ENCODE measurements at regions not wholly inside any gene's neighbourhood (a gene's known extent, or its start where the extent isn't known, plus 50 kb on each side); places are given as distances from the start of the nearest gene placed in this dataset.
A peak's percentile ranks its signal among the peaks of the same experiment; 100 is the strongest.

- DNase-seq (ENCODE audit: low read depth), result no peak
- H3K4me3 ChIP-seq (ENCODE audit: low read depth, low read length), result no peak overlapping the region
These were observed 1018.2 kb downstream of the MCTP2 start for GRCh38 chr15:95249524-95249923.

DNA sequence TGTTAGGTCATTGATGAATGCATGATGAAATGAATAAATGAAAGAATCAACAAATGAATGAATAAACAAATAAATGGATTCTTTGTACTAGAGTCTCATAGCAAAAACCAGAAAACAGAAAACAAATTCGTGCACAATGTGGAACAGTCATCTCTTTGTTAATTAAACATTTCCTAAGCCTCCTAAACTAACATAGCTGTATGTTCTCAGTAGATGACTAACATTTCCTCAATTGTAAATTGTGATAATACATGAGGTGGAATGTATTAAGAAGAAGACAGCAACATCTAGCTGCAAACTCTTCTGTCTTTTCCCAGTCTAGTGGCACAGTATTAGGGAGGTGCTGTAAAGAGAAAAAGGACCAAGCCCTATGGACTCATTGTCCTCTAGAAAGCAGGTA is 1021.0 kb downstream of the MCTP2 start:
- DNase-seq (ENCODE audit: low read depth), result no peak
- H3K4me3 ChIP-seq (ENCODE audit: low read depth, low read length), result no peak overlapping the region

DNA sequence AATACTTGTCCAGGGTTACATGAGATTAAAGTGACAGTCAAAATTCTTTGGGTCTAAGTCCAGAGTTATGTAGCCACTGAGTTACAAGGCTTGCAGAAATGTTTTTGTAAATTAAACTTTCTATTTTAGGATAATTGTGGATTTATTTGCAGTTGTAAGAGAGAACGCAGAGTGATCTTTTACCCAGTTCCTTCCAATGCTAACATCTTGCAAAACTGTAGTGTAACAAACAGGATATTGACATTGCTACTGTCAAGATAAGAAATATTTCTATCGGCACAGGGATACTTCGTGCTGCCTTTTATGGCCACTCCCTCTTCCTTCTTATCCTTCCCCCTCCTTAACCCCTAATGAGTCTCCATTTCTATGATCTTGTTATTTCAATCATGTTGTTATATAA is 1022.9 kb downstream of the MCTP2 start:
- no peak for DNase-seq (ENCODE audit: low read depth)
- H3K4me3 ChIP-seq (ENCODE audit: low read depth, low read length), result no peak overlapping the region

DNA sequence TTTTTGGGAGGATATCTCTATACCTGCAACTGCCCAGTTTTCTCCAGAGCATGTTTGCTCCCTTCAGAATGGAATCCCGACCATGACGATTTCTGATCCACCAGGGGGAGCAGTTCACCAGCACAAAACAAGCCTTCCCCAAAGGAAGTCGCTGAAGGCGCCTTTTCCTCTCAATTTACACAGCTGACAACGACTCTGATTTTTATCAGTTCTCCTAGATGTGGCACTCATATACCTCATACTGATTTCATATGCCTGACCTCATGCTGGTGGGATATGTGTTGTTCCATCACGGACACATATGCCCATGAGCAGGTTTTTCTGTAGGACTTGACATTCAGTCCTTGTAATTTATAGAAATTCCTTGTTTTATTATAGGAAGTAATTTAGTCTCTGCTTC is 1028.2 kb downstream of the MCTP2 start:
- no peak for DNase-seq (ENCODE audit: low read depth)

GRCh38 chr15:95259965-95260364 is 1028.6 kb downstream of the MCTP2 start:
- no peak for DNase-seq (ENCODE audit: low read depth)
- H3K4me3 ChIP-seq (ENCODE audit: low read depth, low read length), result no peak overlapping the region

More for the DNA sequence above, 1028.2 kb downstream of the MCTP2 start:
- H3K4me3 ChIP-seq (ENCODE audit: low read depth, low read length), result no peak overlapping the region

DNA sequence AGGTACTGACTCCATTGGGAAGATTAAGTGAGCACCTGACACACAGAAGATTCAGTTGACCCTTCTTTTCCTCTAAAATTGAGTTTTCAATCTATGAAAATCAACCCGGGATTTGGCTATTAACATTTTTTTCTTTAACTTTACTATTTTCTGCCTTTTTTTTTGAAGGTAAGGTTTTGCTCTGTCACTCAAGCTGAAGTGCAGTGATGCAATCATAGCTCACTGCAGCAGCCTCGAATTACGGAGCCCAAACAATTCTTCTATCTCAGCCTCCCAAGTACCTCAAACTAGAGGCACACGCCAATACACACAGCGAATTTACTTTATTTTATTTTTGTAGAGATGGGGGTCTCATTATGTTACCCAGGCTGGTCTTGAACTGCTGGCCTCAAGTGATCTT is 1029.5 kb downstream of the MCTP2 start:
- H3K4me3 ChIP-seq (ENCODE audit: low read depth, low read length), result no peak overlapping the region
- no peak for DNase-seq (ENCODE audit: low read depth)

- DNase-seq (ENCODE audit: low read depth), result no peak
- H3K4me3 ChIP-seq (ENCODE audit: low read depth, low read length), result no peak overlapping the region
These were observed 1030.2 kb downstream of the MCTP2 start for GRCh38 chr15:95261546-95261945.

DNA sequence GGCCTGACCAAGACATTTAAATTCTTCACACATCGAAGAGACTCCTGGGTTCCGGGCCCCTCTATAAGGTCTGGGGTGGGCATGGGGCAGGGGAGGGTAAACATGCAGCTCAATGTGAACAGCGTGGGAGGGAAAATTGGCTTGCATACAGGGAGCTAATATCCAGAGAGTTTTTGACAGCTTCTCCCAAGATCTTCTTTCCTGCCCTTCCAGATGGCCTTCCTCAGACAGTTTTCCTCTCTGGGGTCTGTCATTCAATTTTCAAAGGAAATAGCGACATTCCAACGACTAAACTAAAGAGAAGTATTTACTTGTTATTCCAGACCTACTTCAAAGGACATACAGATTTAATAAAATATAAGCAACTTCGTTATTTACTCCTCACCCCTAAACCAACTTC is 1030.6 kb downstream of the MCTP2 start:
- H3K4me3 ChIP-seq (ENCODE audit: low read depth, low read length), result no peak overlapping the region
- no peak for DNase-seq (ENCODE audit: low read depth)

DNA sequence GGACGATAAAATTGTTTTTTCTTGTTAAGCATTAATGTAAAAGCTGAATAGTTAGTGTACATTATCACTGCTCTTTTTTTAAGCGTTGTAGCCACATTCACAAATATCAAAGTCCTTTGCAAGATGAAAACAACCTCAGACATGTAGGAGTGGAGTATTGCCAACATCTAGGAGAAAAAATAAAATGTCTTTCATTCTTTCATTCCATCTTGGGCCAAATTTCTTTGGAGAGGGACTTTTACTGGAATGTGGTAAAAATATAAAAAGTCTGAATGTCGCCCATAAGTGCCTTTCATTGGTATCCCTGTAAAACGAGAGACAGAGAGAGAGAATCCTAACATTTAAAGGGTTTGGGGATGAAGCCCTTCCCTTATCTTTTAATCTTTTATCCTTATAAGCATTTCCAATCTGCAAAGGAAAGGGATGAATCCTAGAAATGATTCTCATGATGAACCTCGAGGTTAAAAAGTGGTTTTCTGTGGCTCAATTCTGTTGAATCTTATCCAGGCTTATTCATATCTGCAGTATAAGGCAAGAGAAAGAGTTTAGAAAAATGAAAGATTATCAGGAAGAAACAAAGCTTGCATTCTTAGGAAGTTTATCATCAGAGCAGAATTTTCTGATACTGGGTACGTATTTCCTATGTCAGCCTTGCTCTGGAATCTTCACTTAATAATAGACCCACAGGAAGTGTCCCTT is 1031.7 kb downstream of the MCTP2 start:
- DNase-seq (ENCODE audit: low read depth), result no peak
- H3K4me3 ChIP-seq (ENCODE audit: low read depth, low read length), result no peak overlapping the region

GRCh38 chr15:95263751-95264150 is 1032.4 kb downstream of the MCTP2 start:
- no peak for DNase-seq (ENCODE audit: low read depth)
- H3K4me3 ChIP-seq (ENCODE audit: low read depth, low read length), result no peak overlapping the region

GRCh38 chr15:95265419-95265997 is 1034.1 kb downstream of the MCTP2 start:
- DNase-seq (ENCODE audit: low read depth), result no peak

GRCh38 chr15:95266451-95267061 is 1035.2 kb downstream of the MCTP2 start:
- no peak for DNase-seq (ENCODE audit: low read depth)
- H3K4me3 ChIP-seq (ENCODE audit: low read depth, low read length), result no peak overlapping the region

More at GRCh38 chr15:95265419-95265997, 1034.1 kb downstream of the MCTP2 start:
- no peak overlapping the region for H3K4me3 ChIP-seq (ENCODE audit: low read depth, low read length)

GRCh38 chr15:95267481-95267880 is 1036.1 kb downstream of the MCTP2 start:
- no peak for DNase-seq (ENCODE audit: low read depth)
- no peak overlapping the region for H3K4me3 ChIP-seq (ENCODE audit: low read depth, low read length)

DNA sequence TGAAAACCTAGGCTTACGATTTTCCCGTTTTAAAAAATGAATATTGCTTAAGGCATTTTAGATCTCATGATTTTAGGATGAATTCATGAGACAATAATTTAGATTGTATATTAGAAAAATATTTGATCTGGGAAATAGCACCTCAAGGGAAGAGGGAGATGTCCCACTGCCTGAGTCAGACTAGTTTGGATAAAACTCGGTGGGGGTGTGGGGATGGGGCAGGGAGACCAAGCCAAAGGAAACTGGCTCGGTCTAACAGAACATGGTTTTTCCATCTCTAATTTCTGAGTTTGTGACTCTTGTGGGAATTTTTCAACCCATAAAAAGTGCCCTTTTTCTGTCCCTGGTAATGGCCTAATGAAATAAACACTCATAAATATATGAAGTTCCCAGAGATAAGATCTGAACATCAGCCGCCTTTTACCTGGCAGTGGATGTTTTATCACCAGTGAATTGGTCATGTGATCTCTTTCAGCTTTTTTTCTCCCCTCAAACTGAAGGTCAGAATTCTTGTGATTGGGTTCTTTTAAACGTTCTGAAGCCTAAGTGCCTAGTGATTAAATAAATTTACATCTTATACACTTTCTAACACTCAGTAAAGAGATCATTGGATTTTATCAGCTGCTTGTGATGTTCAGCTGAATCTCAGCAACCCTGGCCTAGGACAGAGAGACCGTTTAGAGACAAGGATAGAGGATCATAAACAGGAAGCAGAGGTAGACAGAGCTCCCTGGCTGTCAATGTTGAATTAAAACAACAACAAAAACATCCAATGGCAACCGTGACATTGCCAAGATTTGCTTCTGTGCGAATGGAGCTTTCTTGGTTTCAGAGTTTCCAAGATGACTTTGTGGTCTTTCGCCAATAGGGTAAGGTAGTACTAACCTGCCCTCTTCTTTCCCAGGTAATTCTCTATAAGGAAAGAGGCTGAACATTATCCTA is 1038.2 kb downstream of the MCTP2 start:
- H3K4me3 ChIP-seq (ENCODE audit: low read depth, low read length), result no peak overlapping the region
- no peak for DNase-seq (ENCODE audit: low read depth)

GRCh38 chr15:95274101-95274500 is 1042.7 kb downstream of the MCTP2 start:
- no peak overlapping the region for H3K4me3 ChIP-seq (ENCODE audit: low read depth, low read length)
- DNase-seq (ENCODE audit: low read depth), result no peak

DNA sequence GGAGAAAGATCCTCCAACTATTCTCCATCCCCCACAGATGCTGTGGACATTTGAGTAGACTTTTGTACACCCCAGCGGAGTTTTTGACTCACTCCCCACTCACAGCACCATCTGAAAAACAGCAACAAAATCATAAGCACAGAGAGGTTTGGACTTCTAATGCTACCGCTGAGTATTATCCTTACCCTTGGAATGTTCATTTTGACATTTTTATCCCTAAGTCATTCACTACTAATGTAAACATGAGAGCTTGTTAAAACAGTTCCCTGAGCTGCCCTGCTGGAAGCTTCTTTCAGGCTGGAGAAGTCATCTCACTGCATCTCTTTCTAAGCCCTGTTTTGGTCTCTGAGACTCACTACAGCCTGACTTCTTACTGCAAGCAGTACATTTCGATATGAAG is 1045.9 kb downstream of the MCTP2 start:
- H3K4me3 ChIP-seq (ENCODE audit: low read depth, low read length), result no peak overlapping the region
- peak; percentile 72 for DNase-seq (ENCODE audit: low read depth)

- H3K4me3 ChIP-seq (ENCODE audit: low read depth, low read length), result no peak overlapping the region
- no peak for DNase-seq (ENCODE audit: low read depth)
These were observed 1047.3 kb downstream of the MCTP2 start for GRCh38 chr15:95278532-95279245.

DNA sequence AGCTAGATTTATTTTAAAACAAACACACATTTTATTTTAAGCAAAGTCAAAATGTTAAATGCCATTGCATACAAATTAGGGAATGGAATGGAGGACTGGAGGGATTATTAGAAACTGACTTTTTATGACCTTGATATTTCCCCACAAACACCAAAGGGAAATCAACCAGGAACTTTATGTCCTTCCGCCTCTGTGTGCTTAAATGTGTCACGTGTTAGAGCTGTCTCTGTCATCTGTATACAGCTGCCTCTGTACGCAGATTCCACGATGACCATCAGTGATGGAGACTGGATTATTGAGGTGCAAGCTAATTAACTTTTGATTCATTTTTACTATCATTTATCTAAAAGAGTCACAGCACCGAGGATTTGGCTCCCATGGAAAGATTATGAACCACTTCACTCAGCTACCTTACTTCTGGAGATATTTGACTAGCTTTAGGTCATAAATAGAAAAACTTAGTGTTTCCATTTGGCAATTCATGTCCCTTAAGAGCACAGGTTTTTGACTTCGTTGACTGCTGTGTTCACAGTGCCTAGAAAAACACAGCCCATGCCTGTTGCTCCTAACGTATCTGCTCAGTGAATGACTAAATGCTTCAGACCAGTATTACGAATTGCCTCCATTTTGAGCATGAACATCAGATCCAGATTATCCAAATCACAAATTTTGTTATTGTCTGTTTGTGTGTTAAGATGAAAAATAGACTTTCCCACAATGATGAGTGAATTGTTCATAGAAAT is 1048.1 kb downstream of the MCTP2 start:
- DNase-seq (ENCODE audit: low read depth), result no peak
- no peak overlapping the region for H3K4me3 ChIP-seq (ENCODE audit: low read depth, low read length)

- DNase-seq (ENCODE audit: low read depth), result no peak
- H3K4me3 ChIP-seq (ENCODE audit: low read depth, low read length), result no peak overlapping the region
These were observed 1049.3 kb downstream of the MCTP2 start for GRCh38 chr15:95280711-95281110.
